ENCODE measurements at regions not wholly inside any gene's neighbourhood (a gene's known extent, or its start where the extent isn't known, plus 50 kb on each side); places are given as distances from the start of the nearest gene placed in this dataset.

DNA sequence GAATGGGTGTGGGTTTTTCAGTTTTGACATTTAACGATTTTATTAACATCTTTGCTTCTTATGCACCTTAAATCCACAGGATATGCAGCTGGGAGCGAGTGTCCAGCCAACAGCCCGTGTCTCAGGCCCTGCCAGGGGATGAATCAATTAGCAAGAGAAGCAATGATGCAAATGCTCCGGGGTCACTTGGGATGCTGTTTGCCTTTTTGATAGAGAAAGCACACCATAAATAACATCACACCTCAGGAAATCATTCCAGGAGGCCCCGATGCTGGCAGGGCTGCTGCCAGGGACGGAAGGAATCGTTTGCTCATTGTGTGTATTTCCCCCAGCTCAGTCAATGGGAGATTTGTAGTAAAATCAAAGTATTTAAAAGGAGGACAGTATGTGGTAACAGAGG is 394.0 kb upstream of the HNRNPA3 start:
- H3K4me1 Mint-ChIP-seq: peaks cover 70% of the 10 kb centered on the region
- peak; percentile 16 for DNase-seq
- H3K27ac Mint-ChIP-seq: no peak overlapping the region
- TF ChIP-seq, protein P1, sequence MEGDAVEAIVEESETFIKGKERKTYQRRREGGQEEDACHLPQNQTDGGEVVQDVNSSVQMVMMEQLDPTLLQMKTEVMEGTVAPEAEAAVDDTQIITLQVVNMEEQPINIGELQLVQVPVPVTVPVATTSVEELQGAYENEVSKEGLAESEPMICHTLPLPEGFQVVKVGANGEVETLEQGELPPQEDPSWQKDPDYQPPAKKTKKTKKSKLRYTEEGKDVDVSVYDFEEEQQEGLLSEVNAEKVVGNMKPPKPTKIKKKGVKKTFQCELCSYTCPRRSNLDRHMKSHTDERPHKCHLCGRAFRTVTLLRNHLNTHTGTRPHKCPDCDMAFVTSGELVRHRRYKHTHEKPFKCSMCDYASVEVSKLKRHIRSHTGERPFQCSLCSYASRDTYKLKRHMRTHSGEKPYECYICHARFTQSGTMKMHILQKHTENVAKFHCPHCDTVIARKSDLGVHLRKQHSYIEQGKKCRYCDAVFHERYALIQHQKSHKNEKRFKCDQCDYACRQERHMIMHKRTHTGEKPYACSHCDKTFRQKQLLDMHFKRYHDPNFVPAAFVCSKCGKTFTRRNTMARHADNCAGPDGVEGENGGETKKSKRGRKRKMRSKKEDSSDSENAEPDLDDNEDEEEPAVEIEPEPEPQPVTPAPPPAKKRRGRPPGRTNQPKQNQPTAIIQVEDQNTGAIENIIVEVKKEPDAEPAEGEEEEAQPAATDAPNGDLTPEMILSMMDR (IDR thresholded peaks at IDR 0.05): no peak
- H3K27me3 Mint-ChIP-seq (ENCODE audit: low read depth, poor library complexity): peaks cover 6% of the 10 kb centered on the region
- H3K9me3 Mint-ChIP-seq: no peaks in the 10 kb centered on the region
- peak overlapping the region; percentile 58 for H3K4me3 Mint-ChIP-seq
- H3K36me3 Mint-ChIP-seq (ENCODE audit: low read depth): no peaks in the 10 kb centered on the region

DNA sequence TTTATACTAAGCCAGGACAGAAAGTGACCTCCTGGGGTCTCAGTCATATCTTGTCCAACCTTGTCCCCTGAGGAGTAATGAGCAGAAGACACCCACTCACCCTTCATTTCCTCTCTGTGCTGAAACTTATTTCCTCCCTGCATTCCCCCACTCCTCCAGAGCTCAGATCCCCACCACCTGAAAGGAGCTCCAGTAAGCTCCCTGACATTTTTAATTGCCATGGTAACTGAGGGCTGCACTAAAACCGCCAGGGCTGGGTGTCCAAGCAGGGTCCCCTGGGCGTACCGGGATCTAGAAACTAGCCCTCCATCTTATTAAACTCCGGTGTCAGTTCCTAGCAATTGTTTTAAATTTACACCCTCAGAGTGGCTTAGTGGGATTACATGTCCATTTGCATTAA is 393.3 kb upstream of the HNRNPA3 start:
- Mint-ChIP-seq H3K27ac (peak overlapping the region; percentile 44), H3K4me3 (no peak overlapping the region), H3K36me3 (ENCODE audit: low read depth) (no peaks in the 10 kb centered on the region), H3K9me3 (no peaks in the 10 kb centered on the region), H3K4me1 (peaks cover 65% of the 10 kb centered on the region), H3K27me3 (ENCODE audit: low read depth, poor library complexity) (peaks cover 6% of the 10 kb centered on the region)
- TF ChIP-seq, protein P1 (IDR thresholded peaks at IDR 0.05): no peak
- peak; percentile 20 for DNase-seq

DNA sequence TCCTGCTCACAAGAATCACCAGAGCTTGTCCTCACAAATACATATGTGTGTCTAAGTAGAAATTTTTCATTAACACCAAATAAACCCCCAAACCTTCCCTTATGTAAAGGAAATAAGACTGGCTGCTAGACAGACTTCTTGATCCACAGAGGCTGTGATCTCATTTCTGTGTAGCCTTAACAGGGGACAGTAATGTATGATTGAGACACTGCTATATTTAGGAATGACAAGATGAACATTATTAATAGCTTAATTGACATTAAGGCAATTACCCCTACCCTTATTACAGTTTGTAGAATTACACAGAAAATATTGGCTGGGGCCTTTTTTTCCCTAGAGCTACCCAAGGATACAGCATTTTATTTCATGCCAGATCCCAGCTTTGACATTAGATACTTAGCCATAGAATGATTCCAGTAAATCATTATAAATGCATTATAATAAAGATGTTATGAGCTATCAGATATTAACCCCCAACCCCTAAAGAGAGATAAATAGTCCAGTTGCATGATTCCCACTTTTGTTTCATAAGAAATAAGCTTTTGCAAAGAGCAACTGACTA is 392.1 kb upstream of the HNRNPA3 start:
- Mint-ChIP-seq H3K4me3 (no peak overlapping the region), H3K4me1 (peaks cover 57% of the 10 kb centered on the region), H3K27ac (no peak overlapping the region), H3K27me3 (ENCODE audit: low read depth, poor library complexity) (peaks cover 6% of the 10 kb centered on the region), H3K9me3 (no peaks in the 10 kb centered on the region), H3K36me3 (ENCODE audit: low read depth) (no peaks in the 10 kb centered on the region)
- DNase-seq: no peak
- TF ChIP-seq, protein P1 (IDR thresholded peaks at IDR 0.05): no peak

DNA sequence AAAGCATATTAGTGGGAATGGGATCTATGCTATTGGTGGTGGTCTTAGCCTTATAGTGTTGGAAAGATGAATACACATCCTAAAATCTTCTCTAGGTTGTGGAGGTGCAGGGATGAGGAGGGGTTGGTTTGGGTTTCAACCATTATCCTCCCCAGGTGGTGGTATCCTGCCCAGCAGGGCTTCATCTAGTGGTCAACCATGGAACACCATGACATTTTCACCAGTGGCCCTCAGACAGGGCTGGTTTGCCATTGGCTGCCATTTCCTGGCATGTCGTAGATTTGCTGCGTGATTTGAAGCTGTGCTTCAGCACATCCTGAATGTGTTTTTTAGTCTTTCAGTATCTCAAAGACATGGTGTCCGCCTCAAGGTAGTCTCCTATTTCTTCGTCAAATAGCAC is 391.2 kb upstream of the HNRNPA3 start:
- no peak overlapping the region for H3K27ac Mint-ChIP-seq
- TF ChIP-seq, protein P1 (IDR thresholded peaks at IDR 0.05): no peak
- no peak overlapping the region for H3K4me3 Mint-ChIP-seq
- no peaks in the 10 kb centered on the region for H3K36me3 Mint-ChIP-seq (ENCODE audit: low read depth)
- no peak for DNase-seq
- peaks cover 54% of the 10 kb centered on the region for H3K4me1 Mint-ChIP-seq
- peaks cover 4% of the 10 kb centered on the region for H3K27me3 Mint-ChIP-seq (ENCODE audit: low read depth, poor library complexity)
- H3K9me3 Mint-ChIP-seq: no peaks in the 10 kb centered on the region

DNA sequence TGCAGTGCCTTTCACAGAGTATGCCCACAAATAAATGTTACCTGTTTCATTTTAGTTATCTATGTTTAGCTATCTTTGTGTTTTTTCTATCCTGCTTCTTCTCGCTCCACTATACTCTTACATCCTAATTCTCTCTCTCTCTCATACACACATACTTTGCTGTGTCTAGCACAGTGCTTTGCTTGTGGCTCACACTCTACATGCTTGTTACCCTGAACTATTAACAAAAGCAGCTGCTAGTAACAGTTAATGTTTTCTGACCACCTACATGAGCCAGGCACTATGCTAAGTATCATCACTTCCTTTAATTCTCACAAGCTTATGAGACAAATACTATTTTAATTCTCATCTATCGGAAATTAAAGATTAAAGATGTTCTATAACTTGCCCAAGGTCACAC is 390.5 kb upstream of the HNRNPA3 start:
- Mint-ChIP-seq H3K4me1 (peaks cover 54% of the 10 kb centered on the region), H3K27me3 (ENCODE audit: low read depth, poor library complexity) (peaks cover 3% of the 10 kb centered on the region), H3K27ac (no peak overlapping the region), H3K4me3 (no peak overlapping the region), H3K9me3 (no peaks in the 10 kb centered on the region), H3K36me3 (ENCODE audit: low read depth) (no peaks in the 10 kb centered on the region)
- TF ChIP-seq, protein P1 (IDR thresholded peaks at IDR 0.05): no peak
- no peak for DNase-seq

DNA sequence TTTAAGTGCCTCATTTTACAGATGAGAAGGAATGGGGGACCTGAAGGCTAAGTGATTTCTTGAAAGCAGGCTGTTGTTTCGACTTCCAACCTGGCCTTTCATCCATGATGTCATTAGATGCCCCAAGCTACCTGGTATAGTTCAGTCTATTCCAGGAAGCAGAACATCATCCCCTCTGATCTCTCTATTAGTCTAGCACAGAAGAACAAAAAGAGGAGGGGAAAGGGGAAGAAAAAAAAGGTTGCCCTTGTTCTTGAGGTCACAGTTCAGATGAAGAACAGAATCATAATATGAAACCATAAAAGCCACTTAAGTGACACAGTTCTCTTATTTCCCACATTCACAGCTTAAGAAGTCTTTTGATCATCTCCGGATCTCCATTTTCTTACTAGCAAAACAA is 386.2 kb upstream of the HNRNPA3 start:
- TF ChIP-seq, protein P1 (IDR thresholded peaks at IDR 0.05): no peak
- no peak for DNase-seq
- Mint-ChIP-seq H3K4me3 (no peak overlapping the region), H3K9me3 (no peaks in the 10 kb centered on the region), H3K4me1 (peaks cover 68% of the 10 kb centered on the region), H3K27ac (no peak overlapping the region), H3K27me3 (ENCODE audit: low read depth, poor library complexity) (peaks cover 9% of the 10 kb centered on the region), H3K36me3 (ENCODE audit: low read depth) (no peaks in the 10 kb centered on the region)
